ENCODE measurements at regions not wholly inside any gene's neighbourhood (a gene's known extent, or its start where the extent isn't known, plus 50 kb on each side); places are given as distances from the start of the nearest gene placed in this dataset.

DNA sequence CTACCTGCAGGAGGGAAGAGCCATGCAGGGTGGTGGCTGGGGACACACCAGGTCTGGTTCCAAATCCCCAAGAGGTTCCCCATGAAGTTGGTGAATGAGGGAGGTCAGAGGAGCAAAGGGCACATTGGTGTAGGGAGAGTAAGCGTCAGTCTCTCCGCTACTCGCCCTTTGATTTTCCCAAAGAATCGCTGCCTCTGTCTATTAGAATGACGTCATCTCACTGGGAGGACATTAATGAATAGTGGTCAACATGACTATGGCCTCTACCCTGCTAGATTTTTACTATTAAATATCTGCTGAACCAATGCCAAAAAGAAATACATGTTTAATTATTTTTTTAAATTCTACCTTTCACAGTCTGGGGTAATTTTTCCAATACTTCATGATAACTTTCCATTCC lies 109.6 kb upstream of the SNTG2 start:
- peaks cover 21% of the 10 kb centered on the region for H3K27me3 Mint-ChIP-seq
- no peak overlapping the region for H3K4me3 Mint-ChIP-seq (ENCODE audit: low read depth)
- DNase-seq (ENCODE audit: low spot score, unreplicated experiment): no peak
- H3K9me3 Mint-ChIP-seq (ENCODE audit: low read depth): peaks cover 6% of the 10 kb centered on the region
- H3K36me3 Mint-ChIP-seq (ENCODE audit: insufficient read depth): no peaks in the 10 kb centered on the region
- no peaks in the 10 kb centered on the region for H3K4me1 Mint-ChIP-seq (ENCODE audit: low read depth)
- H3K27ac Mint-ChIP-seq: no peak overlapping the region
- TF ChIP-seq, protein P1, sequence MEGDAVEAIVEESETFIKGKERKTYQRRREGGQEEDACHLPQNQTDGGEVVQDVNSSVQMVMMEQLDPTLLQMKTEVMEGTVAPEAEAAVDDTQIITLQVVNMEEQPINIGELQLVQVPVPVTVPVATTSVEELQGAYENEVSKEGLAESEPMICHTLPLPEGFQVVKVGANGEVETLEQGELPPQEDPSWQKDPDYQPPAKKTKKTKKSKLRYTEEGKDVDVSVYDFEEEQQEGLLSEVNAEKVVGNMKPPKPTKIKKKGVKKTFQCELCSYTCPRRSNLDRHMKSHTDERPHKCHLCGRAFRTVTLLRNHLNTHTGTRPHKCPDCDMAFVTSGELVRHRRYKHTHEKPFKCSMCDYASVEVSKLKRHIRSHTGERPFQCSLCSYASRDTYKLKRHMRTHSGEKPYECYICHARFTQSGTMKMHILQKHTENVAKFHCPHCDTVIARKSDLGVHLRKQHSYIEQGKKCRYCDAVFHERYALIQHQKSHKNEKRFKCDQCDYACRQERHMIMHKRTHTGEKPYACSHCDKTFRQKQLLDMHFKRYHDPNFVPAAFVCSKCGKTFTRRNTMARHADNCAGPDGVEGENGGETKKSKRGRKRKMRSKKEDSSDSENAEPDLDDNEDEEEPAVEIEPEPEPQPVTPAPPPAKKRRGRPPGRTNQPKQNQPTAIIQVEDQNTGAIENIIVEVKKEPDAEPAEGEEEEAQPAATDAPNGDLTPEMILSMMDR (IDR thresholded peaks at IDR 0.05; ENCODE audit: unreplicated experiment): no peak

GRCh38 chr2:834233-834632 lies 116.4 kb upstream of the SNTG2 start:
- Mint-ChIP-seq H3K4me3 (ENCODE audit: low read depth) (no peak overlapping the region), H3K27ac (no peak overlapping the region), H3K4me1 (ENCODE audit: low read depth) (no peaks in the 10 kb centered on the region), H3K27me3 (peaks cover 3% of the 10 kb centered on the region), H3K9me3 (ENCODE audit: low read depth) (no peaks in the 10 kb centered on the region), H3K36me3 (ENCODE audit: insufficient read depth) (no peaks in the 10 kb centered on the region)
- no peak for DNase-seq (ENCODE audit: low spot score, unreplicated experiment)
- TF ChIP-seq, protein P1 (IDR thresholded peaks at IDR 0.05; ENCODE audit: unreplicated experiment): no peak

GRCh38 chr2:833180-833579 lies 117.5 kb upstream of the SNTG2 start:
- no peaks in the 10 kb centered on the region for H3K9me3 Mint-ChIP-seq (ENCODE audit: low read depth)
- H3K4me3 Mint-ChIP-seq (ENCODE audit: low read depth): no peak overlapping the region
- H3K36me3 Mint-ChIP-seq (ENCODE audit: insufficient read depth): no peaks in the 10 kb centered on the region
- H3K27me3 Mint-ChIP-seq: peaks cover 3% of the 10 kb centered on the region
- H3K27ac Mint-ChIP-seq: no peak overlapping the region
- DNase-seq (ENCODE audit: low spot score, unreplicated experiment): no peak
- TF ChIP-seq, protein P1 (IDR thresholded peaks at IDR 0.05; ENCODE audit: unreplicated experiment): no peak
- no peaks in the 10 kb centered on the region for H3K4me1 Mint-ChIP-seq (ENCODE audit: low read depth)

DNA sequence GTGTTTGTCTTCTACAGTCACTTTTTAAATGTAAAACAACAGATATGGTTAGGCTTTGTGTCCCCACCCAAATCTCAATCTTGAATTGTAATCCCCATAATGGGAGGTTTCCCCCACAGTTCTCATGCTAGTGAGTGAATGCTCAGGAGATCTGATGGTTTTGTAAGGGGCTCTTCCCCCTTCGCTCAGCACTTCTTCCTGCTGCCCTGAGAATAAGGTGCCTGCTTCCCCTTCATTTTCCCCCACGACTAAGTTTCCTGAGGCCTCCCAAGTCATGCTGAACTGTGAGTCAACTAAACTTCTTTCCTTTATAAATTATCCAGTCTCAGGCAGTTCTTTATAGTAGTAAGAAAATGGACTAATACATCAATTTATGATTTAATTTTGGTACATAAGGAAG lies 118.0 kb upstream of the SNTG2 start:
- DNase-seq (ENCODE audit: low spot score, unreplicated experiment): no peak
- H3K36me3 Mint-ChIP-seq (ENCODE audit: insufficient read depth): no peaks in the 10 kb centered on the region
- H3K4me3 Mint-ChIP-seq (ENCODE audit: low read depth): no peak overlapping the region
- peaks cover 3% of the 10 kb centered on the region for H3K27me3 Mint-ChIP-seq
- no peaks in the 10 kb centered on the region for H3K4me1 Mint-ChIP-seq (ENCODE audit: low read depth)
- no peak overlapping the region for H3K27ac Mint-ChIP-seq
- H3K9me3 Mint-ChIP-seq (ENCODE audit: low read depth): no peaks in the 10 kb centered on the region
- TF ChIP-seq, protein P1 (IDR thresholded peaks at IDR 0.05; ENCODE audit: unreplicated experiment): no peak

- Mint-ChIP-seq H3K9me3 (ENCODE audit: low read depth) (no peaks in the 10 kb centered on the region), H3K36me3 (ENCODE audit: insufficient read depth) (no peaks in the 10 kb centered on the region), H3K27me3 (peaks cover 3% of the 10 kb centered on the region), H3K4me3 (ENCODE audit: low read depth) (no peak overlapping the region), H3K4me1 (ENCODE audit: low read depth) (no peaks in the 10 kb centered on the region), H3K27ac (no peak overlapping the region)
- DNase-seq (ENCODE audit: low spot score, unreplicated experiment): no peak
- TF ChIP-seq, protein P1 (IDR thresholded peaks at IDR 0.05; ENCODE audit: unreplicated experiment): no peak
Measured at GRCh38 chr2:831622-832021, 119.0 kb upstream of the SNTG2 start.
